ENCODE measurements at regions not wholly inside any gene's neighbourhood (a gene's known extent, or its start where the extent isn't known, plus 50 kb on each side); places are given as distances from the start of the nearest gene placed in this dataset.

- no peak for DNase-seq
Measured at GRCh38 chr9:95756101-95756500, 119.4 kb upstream of the ERCC6L2 start.

- DNase-seq: no peak
Measured at GRCh38 chr9:95755421-95755730, 120.1 kb upstream of the ERCC6L2 start.

GRCh38 chr9:95754533-95755420 is 120.7 kb upstream of the ERCC6L2 start:
- no peak for DNase-seq

GRCh38 chr9:95753762-95754465 is 121.6 kb upstream of the ERCC6L2 start:
- DNase-seq: no peak

GRCh38 chr9:95752129-95752731 is 123.3 kb upstream of the ERCC6L2 start:
- DNase-seq: no peak

GRCh38 chr9:95751520-95751790 is 124.0 kb upstream of the ERCC6L2 start:
- no peak for DNase-seq

- DNase-seq: no peak
Measured at GRCh38 chr9:95750725-95751519, 124.6 kb upstream of the ERCC6L2 start.

- no peak for DNase-seq
Measured at GRCh38 chr9:95749493-95749892, 126.0 kb upstream of the ERCC6L2 start.

- no peak for DNase-seq
Measured at GRCh38 chr9:95746408-95747180, 128.9 kb upstream of the ERCC6L2 start.

GRCh38 chr9:95742821-95743220 is 132.7 kb upstream of the ERCC6L2 start:
- DNase-seq: no peak

- DNase-seq: no peak
Measured at GRCh38 chr9:95741631-95742030, 133.9 kb upstream of the ERCC6L2 start.

- no peak for DNase-seq
Measured at GRCh38 chr9:95740217-95741004, 135.1 kb upstream of the ERCC6L2 start.

- DNase-seq: no peak
Measured at GRCh38 chr9:95738438-95738837, 137.1 kb upstream of the ERCC6L2 start.

- no peak for DNase-seq
Measured at GRCh38 chr9:95736891-95737522, 138.5 kb upstream of the ERCC6L2 start.

GRCh38 chr9:95736370-95736769 is 139.1 kb upstream of the ERCC6L2 start:
- no peak for DNase-seq

- DNase-seq: no peak
Measured at GRCh38 chr9:95735701-95736100, 139.8 kb upstream of the ERCC6L2 start.

- no peak for DNase-seq
Measured at GRCh38 chr9:95733741-95734666, 141.5 kb upstream of the ERCC6L2 start.

- DNase-seq: no peak
Measured at GRCh38 chr9:95732802-95733688, 142.4 kb upstream of the ERCC6L2 start.

GRCh38 chr9:95731876-95732275 is 143.6 kb upstream of the ERCC6L2 start:
- DNase-seq: no peak

Data from CD4-positive, alpha-beta T cell treated with Interferon gamma for 1 hour (primary cell).